ENCODE measurements at regions not wholly inside any gene's neighbourhood (a gene's known extent, or its start where the extent isn't known, plus 50 kb on each side); places are given as distances from the start of the nearest gene placed in this dataset.
"Not testable (repeated sequence)": the region's sequence is repeated elsewhere in the genome, so short reads cannot be mapped to it uniquely, and the experiment has no call there.

GRCh38 chr4:103268746-103269145 lies 70.6 kb upstream of the CENPE start:
- DNase-seq (ENCODE audit: low spot score), result no peak
- no peak for TF ChIP-seq CTCF (IDR thresholded peaks at IDR 0.05; ENCODE audit: extremely low read depth, insufficient read depth, missing control alignments)
- in situ Hi-C loops (cut with MboI; ENCODE audit: low pct_unique_long_range_greater_than_20kb, low sequenced_read_pairs, unreplicated experiment), result no loop called here

- no peak for DNase-seq (ENCODE audit: low spot score)
- in situ Hi-C loops (cut with MboI; ENCODE audit: low pct_unique_long_range_greater_than_20kb, low sequenced_read_pairs, unreplicated experiment), result no loop called here
- no peak for TF ChIP-seq CTCF (IDR thresholded peaks at IDR 0.05; ENCODE audit: extremely low read depth, insufficient read depth, missing control alignments)
Measured at GRCh38 chr4:103264905-103265304, 66.8 kb upstream of the CENPE start.

GRCh38 chr4:103256068-103256467 lies 57.9 kb upstream of the CENPE start:
- DNase-seq (ENCODE audit: low spot score); in situ Hi-C loops (cut with MboI; ENCODE audit: low pct_unique_long_range_greater_than_20kb, low sequenced_read_pairs, unreplicated experiment): not testable (repeated sequence)
